ENCODE measurements at regions not wholly inside any gene's neighbourhood (a gene's known extent, or its start where the extent isn't known, plus 50 kb on each side); places are given as distances from the start of the nearest gene placed in this dataset.

GRCh38 chr11:111006227-111006626 lies 239.3 kb upstream of the POU2AF2 start:
- no peak for TF ChIP-seq CTCF (IDR thresholded peaks at IDR 0.05)
- no peak for TF ChIP-seq POLR2A (IDR thresholded peaks at IDR 0.05)
